ENCODE measurements at regions not wholly inside any gene's neighbourhood (a gene's known extent, or its start where the extent isn't known, plus 50 kb on each side); places are given as distances from the start of the nearest gene placed in this dataset.

- no peak overlapping the region for H3K27ac ChIP-seq
- no peak overlapping the region for H3K4me3 ChIP-seq
- ChIA-PET CTCF (no interaction called here), POLR2A (no interaction called here)
- H3K4me1 ChIP-seq = no peaks in the 10 kb centered on the region
- FAIRE-seq = no peak
- no peak for ATAC-seq
- WGBS (ENCODE audit: missing lambda C conversion rate) = 28% methylated on average over 6 of the region's 6 CpGs
- no peaks in the 10 kb centered on the region for H3K9me3 ChIP-seq
- TF ChIP-seq KDM1A (IDR thresholded peaks at IDR 0.05; ENCODE audit: low read depth) (no peak), POLR2A (IDR thresholded peaks at IDR 0.05; ENCODE audit: low read length) (no peak), BCL3 (IDR thresholded peaks at IDR 0.05) (no peak), BHLHE40 (IDR thresholded peaks at IDR 0.05; ENCODE audit: low read depth, low read length) (no peak), CBX2 (IDR thresholded peaks at IDR 0.05; ENCODE audit: borderline replicate concordance, low read depth) (no peak), RFX5 (IDR thresholded peaks at IDR 0.05) (no peak), CHD2 (IDR thresholded peaks at IDR 0.05; ENCODE audit: low read length, partially characterized antibody) (no peak), FOXS1 (CRISPR knock-in tag; IDR thresholded peaks at IDR 0.05) (no peak), MYC (IDR thresholded peaks at IDR 0.05; ENCODE audit: borderline replicate concordance, low read length) (no peak), SREBF2 (IDR thresholded peaks at IDR 0.05) (no peak), E2F6 (IDR thresholded peaks at IDR 0.05; ENCODE audit: borderline replicate concordance, low read depth) (no peak), ZSCAN20 (CRISPR knock-in tag; IDR thresholded peaks at IDR 0.05) (no peak), ZNF302 (CRISPR knock-in tag; IDR thresholded peaks at IDR 0.05) (no peak), CHD4 (IDR thresholded peaks at IDR 0.05; ENCODE audit: borderline replicate concordance) (no peak)
- TF ChIP-seq, protein P1, sequence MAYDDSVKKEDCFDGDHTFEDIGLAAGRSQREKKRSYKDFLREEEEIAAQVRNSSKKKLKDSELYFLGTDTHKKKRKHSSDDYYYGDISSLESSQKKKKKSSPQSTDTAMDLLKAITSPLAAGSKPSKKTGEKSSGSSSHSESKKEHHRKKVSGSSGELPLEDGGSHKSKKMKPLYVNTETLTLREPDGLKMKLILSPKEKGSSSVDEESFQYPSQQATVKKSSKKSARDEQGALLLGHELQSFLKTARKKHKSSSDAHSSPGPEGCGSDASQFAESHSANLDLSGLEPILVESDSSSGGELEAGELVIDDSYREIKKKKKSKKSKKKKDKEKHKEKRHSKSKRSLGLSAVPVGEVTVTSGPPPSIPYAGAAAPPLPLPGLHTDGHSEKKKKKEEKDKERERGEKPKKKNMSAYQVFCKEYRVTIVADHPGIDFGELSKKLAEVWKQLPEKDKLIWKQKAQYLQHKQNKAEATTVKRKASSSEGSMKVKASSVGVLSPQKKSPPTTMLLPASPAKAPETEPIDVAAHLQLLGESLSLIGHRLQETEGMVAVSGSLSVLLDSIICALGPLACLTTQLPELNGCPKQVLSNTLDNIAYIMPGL (CRISPR knock-in tag; IDR thresholded peaks at IDR 0.05; ENCODE audit: borderline replicate concordance) = no peak
- TF ChIP-seq, protein P2, sequence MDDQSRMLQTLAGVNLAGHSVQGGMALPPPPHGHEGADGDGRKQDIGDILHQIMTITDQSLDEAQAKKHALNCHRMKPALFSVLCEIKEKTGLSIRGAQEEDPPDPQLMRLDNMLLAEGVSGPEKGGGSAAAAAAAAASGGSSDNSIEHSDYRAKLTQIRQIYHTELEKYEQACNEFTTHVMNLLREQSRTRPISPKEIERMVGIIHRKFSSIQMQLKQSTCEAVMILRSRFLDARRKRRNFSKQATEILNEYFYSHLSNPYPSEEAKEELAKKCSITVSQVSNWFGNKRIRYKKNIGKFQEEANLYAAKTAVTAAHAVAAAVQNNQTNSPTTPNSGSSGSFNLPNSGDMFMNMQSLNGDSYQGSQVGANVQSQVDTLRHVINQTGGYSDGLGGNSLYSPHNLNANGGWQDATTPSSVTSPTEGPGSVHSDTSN (IDR thresholded peaks at IDR 0.05) = no peak
- TF ChIP-seq, protein P3, sequence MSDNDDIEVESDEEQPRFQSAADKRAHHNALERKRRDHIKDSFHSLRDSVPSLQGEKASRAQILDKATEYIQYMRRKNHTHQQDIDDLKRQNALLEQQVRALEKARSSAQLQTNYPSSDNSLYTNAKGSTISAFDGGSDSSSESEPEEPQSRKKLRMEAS (IDR thresholded peaks at IDR 0.05) = no peak
- no peak overlapping the region for H3K4me2 ChIP-seq
- DNase-seq (ENCODE audit: low read depth in 1 of 2, low spot score in 1 of 2) = no peak
These were observed 131.6 kb upstream of the LSM8 start for GRCh38 chr7:118052336-118052735.

DNA sequence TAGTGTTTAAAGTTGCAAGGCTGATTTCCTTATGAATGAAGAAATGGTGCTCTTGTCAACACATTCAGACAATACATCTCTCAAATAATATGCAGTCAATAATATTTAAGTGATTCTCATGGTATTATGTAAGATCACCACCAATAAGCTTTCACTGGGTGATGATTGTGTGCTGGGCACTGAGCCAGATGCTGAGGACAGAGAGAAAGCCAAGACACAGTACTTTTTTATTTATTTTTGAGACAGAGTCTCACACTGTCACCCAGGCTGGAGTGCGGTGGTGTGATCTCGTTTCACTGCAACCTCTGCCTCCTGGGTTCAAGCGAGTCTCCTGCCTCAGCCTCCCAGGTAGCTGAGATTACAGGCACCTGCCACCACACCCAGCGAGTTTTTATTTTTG, 130.6 kb upstream of the LSM8 start:
- Histone ChIP-seq H3K4me3 (no peak overlapping the region), H3K4me2 (no peak overlapping the region), H3K4me1 (no peaks in the 10 kb centered on the region), H3K27ac (no peak overlapping the region), H3K9me3 (no peaks in the 10 kb centered on the region)
- no peak for ATAC-seq
- TF ChIP-seq RCOR1 (IDR thresholded peaks at IDR 0.05; ENCODE audit: low read depth, low read length) (no peak), CEBPB (IDR thresholded peaks at IDR 0.05) (no peak)
- CTCF ChIA-PET = no interaction called here
- FAIRE-seq = no peak
- POLR2A ChIA-PET = no interaction called here
- WGBS (ENCODE audit: missing lambda C conversion rate) = 37% methylated on average over 4 of the region's 4 CpGs
- DNase-seq (ENCODE audit: low read depth in 1 of 2, low spot score in 1 of 2) = no peak

GRCh38 chr7:118054529-118054928, 129.4 kb upstream of the LSM8 start:
- DNase-seq (ENCODE audit: low read depth in 1 of 2, low spot score in 1 of 2) (no peak), FAIRE-seq (no peak), ATAC-seq (no peak)
- ChIA-PET CTCF (no interaction called here), POLR2A (no interaction called here)
- WGBS (ENCODE audit: missing lambda C conversion rate) = 66% methylated on average over 2 of the region's 2 CpGs
- no peaks in the 10 kb centered on the region for H3K9me3 ChIP-seq
- H3K4me2 ChIP-seq = no peak overlapping the region
- no peak overlapping the region for H3K27ac ChIP-seq
- H3K4me3 ChIP-seq = no peak overlapping the region
- H3K4me1 ChIP-seq = no peaks in the 10 kb centered on the region
- TF ChIP-seq NPAS2 (CRISPR knock-in tag; IDR thresholded peaks at IDR 0.05; ENCODE audit: borderline replicate concordance) (no peak), REST (IDR thresholded peaks at IDR 0.05) (no peak), MAFK (IDR thresholded peaks at IDR 0.05; ENCODE audit: partially characterized antibody) (no peak), ATOH8 (CRISPR knock-in tag; IDR thresholded peaks at IDR 0.05; ENCODE audit: low read depth) (no peak), NFE2L2 (conservative IDR thresholded peaks at IDR 0.05; ENCODE audit: low read length) (no peak), TFCP2L1 (CRISPR knock-in tag; IDR thresholded peaks at IDR 0.05) (no peak), FOXS1 (CRISPR knock-in tag; IDR thresholded peaks at IDR 0.05) (no peak)

All from A549 (cell line).